ENCODE measurements at regions not wholly inside any gene's neighbourhood (a gene's known extent, or its start where the extent isn't known, plus 50 kb on each side); places are given as distances from the start of the nearest gene placed in this dataset.

GRCh38 chr18:47436871-47437270, 185.4 kb upstream of the SKOR2 start:
- TF ChIP-seq EZH2 (IDR thresholded peaks at IDR 0.05) (no peak), FOXP2 (optimal IDR thresholded peaks at IDR 0.05; ENCODE audit: control extremely low read depth, extremely low read length, insufficient read depth) (no peak)
